Tibial nerve (tissue), 4 donors: ENCODE measurements at regions not wholly inside any gene's neighbourhood (a gene's known extent, or its start where the extent isn't known, plus 50 kb on each side); places are given as distances from the start of the nearest gene placed in this dataset.

Experiments
- DNase-seq, 2 donors: peaks; one replicate each; pipeline ENCODE4 v3.0.0-alpha.2; 2019; ENCODE audit warnings: low spot score in 2 of 2
- H3K27ac ChIP-seq, 4 donors: fragments of 200-600 bp; sonication (generic) in 3 of 4; one replicate each; pipeline ENCODE4 v1.5.1; 2017 to 2019; ENCODE audit warnings: mild to moderate bottlenecking in 1 of 4
- H3K27me3 ChIP-seq, 2 donors: fragments of 200-600 bp; sonication (generic) in 1 of 2; one replicate each; pipeline versions ENCODE4 v1.5.1 to v1.6.0; 2017 to 2019
- H3K36me3 ChIP-seq, 3 donors: fragments of 200-600 bp; sonication (generic); one replicate each; pipeline ENCODE4 v1.5.1; 2018 to 2019
- H3K4me1 ChIP-seq, 4 donors: fragments of 200-600 bp; sonication (generic) in 3 of 4; one replicate each; pipeline ENCODE4 v1.5.1; 2017 to 2019
- H3K4me3 ChIP-seq, 4 donors: fragments of 200-600 bp; sonication (generic) in 3 of 4; one replicate each; pipeline ENCODE4 v1.5.1; 2017 to 2019; ENCODE audit warnings: mild to moderate bottlenecking in 1 of 4, moderate library complexity in 1 of 4
- H3K9me3 ChIP-seq, 4 donors: fragments of 200-600 bp; sonication (generic) in 3 of 4; one replicate each; pipeline ENCODE4 v1.5.1; 2017 to 2019
- CTCF ChIP-seq, 5 experiments: fragments of 200-600 bp in 3 of 5; fragments of 450-650 bp in 2 of 5; sonication (generic) in 3 of 5; IDR thresholded peaks; one replicate each; pipeline ENCODE4 v1.5.1; 2016 to 2019; ENCODE audit warnings: antibody characterized with exemption in 5 of 5, mild to moderate bottlenecking in 3 of 5, moderate library complexity in 2 of 5
- EP300 ChIP-seq, 2 donors: sonication (generic); formaldehyde crosslinking; IDR thresholded peaks; one replicate each; pipeline ENCODE4 v1.6.1; 2017; ENCODE audit warnings: antibody characterized with exemption in 2 of 2, mild to moderate bottlenecking in 1 of 2
- POLR2A ChIP-seq, 2 donors: fragments of 450-650 bp; IDR thresholded peaks; one replicate each; pipeline ENCODE4 v1.6.1; 2017; ENCODE audit warnings: antibody characterized with exemption in 2 of 2, mild to moderate bottlenecking in 2 of 2, moderate library complexity in 2 of 2
- WGBS, 2 donors: methylation state at CpG; one replicate each; pipeline ENCODE4 v1.1.5; 2018; 5-methylcytosine and 5-hydroxymethylcytosine counted together

DNA sequence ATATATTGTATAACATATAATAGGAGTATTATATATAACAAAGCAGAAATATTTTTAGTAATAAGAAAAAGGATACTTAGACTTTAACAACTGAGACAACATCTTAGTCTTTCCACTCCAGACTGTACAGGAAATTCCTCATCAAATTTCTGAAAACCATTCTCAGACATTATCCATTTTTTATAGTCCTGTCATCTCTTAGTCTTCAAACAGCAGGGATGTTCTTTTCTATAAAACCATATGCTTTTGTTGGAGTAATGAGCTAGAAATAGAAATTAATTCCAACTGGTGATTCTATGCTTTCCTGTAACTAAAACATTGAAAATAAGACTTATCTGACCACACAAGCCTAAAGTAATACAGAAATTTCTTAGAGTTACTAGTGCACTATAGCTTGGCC lies 82.2 kb upstream of the CSNK1A1L start:
- Histone ChIP-seq H3K9me3 (peaks cover 0 to 16% (median 0%) of the 10 kb centered on the region in 4 donors), H3K36me3 (no peaks in the 10 kb centered on the region), H3K27me3 (no peaks in the 10 kb centered on the region), H3K27ac (no peak overlapping the region), H3K4me3 (no peak overlapping the region), H3K4me1 (no peaks in the 10 kb centered on the region)
- no peak for TF ChIP-seq POLR2A (IDR thresholded peaks at IDR 0.05)
- no peak for DNase-seq

- DNase-seq = no peak
- H3K36me3 ChIP-seq = no peaks in the 10 kb centered on the region
- no peak overlapping the region for H3K4me3 ChIP-seq
- H3K27me3 ChIP-seq = no peaks in the 10 kb centered on the region
- peaks cover 0 to 16% (median 0%) of the 10 kb centered on the region in 4 donors for H3K9me3 ChIP-seq
- no peaks in the 10 kb centered on the region for H3K4me1 ChIP-seq
- TF ChIP-seq CTCF (IDR thresholded peaks at IDR 0.05) (no peak), EP300 (IDR thresholded peaks at IDR 0.05) (no peak), POLR2A (IDR thresholded peaks at IDR 0.05) (no peak)
- 93 to 96% methylated on average over 2 of the region's 2 CpGs for WGBS, 2 donors
- H3K27ac ChIP-seq = no peak overlapping the region
Measured at GRCh38 chr13:37187105-37187504, 81.6 kb upstream of the CSNK1A1L start.

GRCh38 chr13:37181620-37182019 lies 76.2 kb upstream of the CSNK1A1L start:
- no peaks in the 10 kb centered on the region for H3K27me3 ChIP-seq
- H3K9me3 ChIP-seq = peaks cover 0 to 6% (median 0%) of the 10 kb centered on the region in 4 donors
- H3K4me3 ChIP-seq = no peak overlapping the region
- TF ChIP-seq EP300 (IDR thresholded peaks at IDR 0.05) (no peak), CTCF (IDR thresholded peaks at IDR 0.05) (no peak), POLR2A (IDR thresholded peaks at IDR 0.05) (no peak)
- DNase-seq = no peak
- no peak overlapping the region for H3K27ac ChIP-seq
- H3K4me1 ChIP-seq = peaks cover 0 to 2% (median 0%) of the 10 kb centered on the region in 4 donors
- H3K36me3 ChIP-seq = no peaks in the 10 kb centered on the region

GRCh38 chr13:37179645-37180044 lies 74.2 kb upstream of the CSNK1A1L start:
- H3K9me3 ChIP-seq = peaks cover 0 to 6% (median 0%) of the 10 kb centered on the region in 4 donors
- no peaks in the 10 kb centered on the region for H3K27me3 ChIP-seq
- TF ChIP-seq POLR2A (IDR thresholded peaks at IDR 0.05) (no peak), EP300 (IDR thresholded peaks at IDR 0.05) (no peak), CTCF (IDR thresholded peaks at IDR 0.05) (no peak)
- no peak overlapping the region for H3K27ac ChIP-seq
- peaks cover 0 to 12% (median 0%) of the 10 kb centered on the region in 4 donors for H3K4me1 ChIP-seq
- DNase-seq = no peak
- H3K36me3 ChIP-seq = no peaks in the 10 kb centered on the region
- WGBS, 2 donors = 62 to 68% methylated on average over 4 of the region's 4 CpGs
- no peak overlapping the region for H3K4me3 ChIP-seq

DNA sequence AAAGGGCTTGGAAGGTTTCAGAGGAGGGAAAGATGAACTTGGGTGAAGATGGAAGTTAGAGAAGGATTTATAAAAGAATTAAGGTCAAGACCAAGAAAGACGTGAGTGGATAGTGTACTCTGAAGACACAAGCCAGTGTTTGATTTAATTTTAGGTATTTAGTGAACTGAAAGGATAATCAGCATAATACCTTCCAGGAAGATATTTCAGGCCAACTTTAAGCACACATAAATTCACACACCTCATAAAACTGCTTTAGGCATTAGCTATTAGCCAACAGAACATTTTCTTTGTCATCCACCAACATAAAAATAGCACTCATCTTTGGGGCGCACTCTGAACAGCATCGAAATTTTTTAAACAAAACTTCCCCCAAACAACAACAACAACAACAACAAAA lies 71.7 kb upstream of the CSNK1A1L start:
- 87 to 93% methylated on average over 3 of the region's 3 CpGs for WGBS, 2 donors
- no peak for DNase-seq
- Histone ChIP-seq H3K27ac (no peak overlapping the region), H3K4me3 (no peak overlapping the region), H3K36me3 (no peaks in the 10 kb centered on the region), H3K9me3 (no peaks in the 10 kb centered on the region), H3K4me1 (peaks cover 0 to 12% (median 0%) of the 10 kb centered on the region in 4 donors), H3K27me3 (no peaks in the 10 kb centered on the region)
- TF ChIP-seq POLR2A (IDR thresholded peaks at IDR 0.05) (no peak), CTCF (IDR thresholded peaks at IDR 0.05) (no peak), EP300 (IDR thresholded peaks at IDR 0.05) (no peak)

- DNase-seq = peak in 1 of 2 donors; percentile 40
- H3K4me1 ChIP-seq = peaks cover 0 to 12% (median 0%) of the 10 kb centered on the region in 4 donors
- H3K27me3 ChIP-seq = no peaks in the 10 kb centered on the region
- no peak overlapping the region for H3K4me3 ChIP-seq
- H3K27ac ChIP-seq = peak overlapping the region in 1 of 4 donors; percentile 24
- H3K9me3 ChIP-seq = no peaks in the 10 kb centered on the region
- 11 to 16% methylated on average over 2 of the region's 2 CpGs for WGBS, 2 donors
- TF ChIP-seq EP300 (IDR thresholded peaks at IDR 0.05) (peak in 1 of 2 donors; percentile 45), POLR2A (IDR thresholded peaks at IDR 0.05) (no peak), CTCF (IDR thresholded peaks at IDR 0.05) (no peak)
- no peaks in the 10 kb centered on the region for H3K36me3 ChIP-seq
Measured at GRCh38 chr13:37175996-37176395, 70.5 kb upstream of the CSNK1A1L start.
